GM23338 (cell line): ENCODE measurements at regions not wholly inside any gene's neighbourhood (a gene's known extent, or its start where the extent isn't known, plus 50 kb on each side); places are given as distances from the start of the nearest gene placed in this dataset.

Source experiments
- ATAC-seq: fragments of 200-7000 bp; cut with Tn5 transposase; 3 replicates; pipeline ENCODE4 v1.9.1; 2020
- DNase-seq: peaks from one replicate; pipeline ENCODE4 v3.0.0-alpha.2; 2015; ENCODE audit warnings: low spot score
- H2AFZ ChIP-seq: fragments of 200-600 bp; sonication (generic); 2 replicates; pipeline ENCODE4 v1.8.0; 2016; ENCODE audit warnings: antibody characterized with exemption, mild to moderate bottlenecking, moderate library complexity
- H3F3A ChIP-seq: fragments of 200-600 bp; sonication (generic); replicated peaks from 2 replicates; pipeline ENCODE4 v1.8.0; 2017; ENCODE audit warnings: antibody characterized with exemption, mixed run types, low read depth
- H3K27ac ChIP-seq: fragments of 200-600 bp; sonication (generic); 2 replicates; pipeline ENCODE4 v1.6.1; 2016; ENCODE audit warnings: low read depth
- H3K27me3 ChIP-seq: fragments of 200-600 bp; sonication (generic); 2 replicates; pipeline ENCODE4 v1.8.0; 2016; ENCODE audit warnings: mild to moderate bottlenecking, mixed run types, moderate library complexity; ENCODE audit not compliant: insufficient read depth
- H3K36me3 ChIP-seq: fragments of 200-600 bp; sonication (generic); 2 replicates; pipeline ENCODE4 v1.8.0; 2016; ENCODE audit warnings: mild to moderate bottlenecking; ENCODE audit not compliant: insufficient read depth
- H3K4me1 ChIP-seq: fragments of 200-600 bp; sonication (generic); 2 replicates; pipeline ENCODE4 v1.8.0; 2016; ENCODE audit warnings: mild to moderate bottlenecking, moderate library complexity; ENCODE audit not compliant: insufficient read depth
- H3K4me2 ChIP-seq: fragments of 200-600 bp; sonication (generic); 2 replicates; pipeline ENCODE4 v1.7.1; 2017; ENCODE audit warnings: mixed run types
- H3K4me3 ChIP-seq: fragments of 200-600 bp; sonication (generic); 2 replicates; pipeline ENCODE4 v1.6.1; 2016; ENCODE audit warnings: mixed run types
- H3K79me2 ChIP-seq: fragments of 200-600 bp; sonication (generic); replicated peaks from 2 replicates; pipeline ENCODE4 v1.8.0; 2017; ENCODE audit warnings: mild to moderate bottlenecking; ENCODE audit not compliant: insufficient read depth
- H3K9me2 ChIP-seq: fragments of 200-600 bp; sonication (generic); 2 replicates; pipeline ENCODE4 v1.8.0; 2017; ENCODE audit not compliant: insufficient read depth
- H4K20me1 ChIP-seq: fragments of 200-600 bp; sonication (generic); replicated peaks from 2 replicates; pipeline ENCODE4 v1.8.0; 2017; ENCODE audit warnings: mild to moderate bottlenecking; ENCODE audit not compliant: insufficient read depth
- H3K27ac Mint-ChIP-seq: 2 replicates; pipeline ENCODE4 v1.8.0; 2020; ENCODE audit warnings: inconsistent platforms, mild to moderate bottlenecking, moderate library complexity, mixed read lengths
- H3K27me3 Mint-ChIP-seq: 3 replicates; pipeline ENCODE4 v1.8.0; 2022; ENCODE audit warnings: low read depth, mild to moderate bottlenecking, moderate library complexity, mixed read lengths, inconsistent platforms; ENCODE audit not compliant: insufficient read depth, poor library complexity
- H3K36me3 Mint-ChIP-seq: 3 replicates; pipeline ENCODE4 v1.8.0; 2021; ENCODE audit warnings: low read depth, mild to moderate bottlenecking, inconsistent platforms, moderate library complexity, mixed read lengths
- H3K4me1 Mint-ChIP-seq: 3 replicates; pipeline ENCODE4 v1.8.0; 2020; ENCODE audit warnings: mild to moderate bottlenecking, inconsistent platforms, mixed read lengths
- H3K4me3 Mint-ChIP-seq: 3 replicates; pipeline ENCODE4 v1.8.0; 2021; ENCODE audit warnings: moderate library complexity, mild to moderate bottlenecking, inconsistent platforms, mixed read lengths
- H3K9me3 Mint-ChIP-seq: 3 replicates; pipeline ENCODE4 v1.8.0; 2020; ENCODE audit warnings: moderate library complexity, mild to moderate bottlenecking, inconsistent platforms, mixed read lengths
- CTCF ChIP-seq, 2 experiments: fragments of 200-600 bp in 1 of 2; sonication (generic) in 1 of 2; conservative IDR thresholded peaks; 2 replicates each; pipeline versions ENCODE4 v1.5.1 to v1.6.1; 2016 to 2017; ENCODE audit warnings: antibody characterized with exemption in 2 of 2, low read depth in 2 of 2, mild to moderate bottlenecking in 2 of 2, moderate library complexity in 1 of 2
- ETS1 ChIP-seq: IDR thresholded peaks from 2 replicates; pipeline ENCODE4 v1.6.1; 2016; ENCODE audit warnings: antibody characterized with exemption
- EZH2 ChIP-seq: fragments of 200-600 bp; sonication (generic); IDR thresholded peaks from one replicate; pipeline ENCODE4 v1.8.0; 2017; ENCODE audit warnings: antibody characterized with exemption, mild to moderate bottlenecking, low read depth; ENCODE audit not compliant: unreplicated experiment
- EZH2phosphoT487 ChIP-seq: fragments of 200-600 bp; sonication (generic); IDR thresholded peaks from one replicate; pipeline ENCODE4 v1.8.1; 2018; ENCODE audit warnings: antibody characterized with exemption; ENCODE audit not compliant: unreplicated experiment
- JUNB ChIP-seq: IDR thresholded peaks from one replicate; pipeline ENCODE4 v1.6.1; 2016; ENCODE audit warnings: antibody characterized with exemption; ENCODE audit not compliant: unreplicated experiment
- NANOG ChIP-seq: IDR thresholded peaks from 2 replicates; pipeline ENCODE4 v1.6.1; 2016; ENCODE audit warnings: antibody characterized with exemption, borderline replicate concordance
- REST ChIP-seq: IDR thresholded peaks from one replicate; pipeline ENCODE4 v1.6.1; 2018; ENCODE audit warnings: antibody characterized with exemption; ENCODE audit not compliant: unreplicated experiment
- STAT1 ChIP-seq: IDR thresholded peaks from one replicate; pipeline ENCODE4 v1.6.1; 2016; ENCODE audit warnings: antibody characterized with exemption; ENCODE audit not compliant: unreplicated experiment
- ZNF114 ChIP-seq: fragments of 250-450 bp; sonication (Bioruptor Pico); IDR thresholded peaks from 2 replicates; pipeline ENCODE4 v1.5.0; 2020; ENCODE audit warnings: mild to moderate bottlenecking, moderate library complexity
- ZNF462 ChIP-seq: fragments of 250-450 bp; sonication (Bioruptor Pico); IDR thresholded peaks from 2 replicates; pipeline ENCODE4 v1.5.0; 2020; ENCODE audit warnings: mild to moderate bottlenecking, moderate library complexity

- no peak overlapping the region for H3K27ac ChIP-seq
- no peaks in the 10 kb centered on the region for H3K27me3 ChIP-seq
- no peak overlapping the region for H3K27ac Mint-ChIP-seq
Observed at GRCh38 chr18:4843771-4844170, 353.3 kb downstream of the AKAIN1 start.

GRCh38 chr18:4842751-4843150, 354.3 kb downstream of the AKAIN1 start:
- H3K4me1 Mint-ChIP-seq, result peaks cover 11% of the 10 kb centered on the region; the same call in 2 of the 3 replicates
- Histone ChIP-seq H2AFZ (no peak overlapping the region), H3K79me2 (no peaks in the 10 kb centered on the region), H3K4me2 (no peak overlapping the region), H3K27me3 (no peaks in the 10 kb centered on the region), H4K20me1 (no peaks in the 10 kb centered on the region; the same call in 1 of the 2 replicates), H3K36me3 (no peaks in the 10 kb centered on the region), H3F3A (no peaks in the 10 kb centered on the region), H3K4me3 (no peak overlapping the region), H3K4me1 (peaks cover 3% of the 10 kb centered on the region; the same call in 1 of the 2 replicates), H3K27ac (no peak overlapping the region), H3K9me2 (peaks cover 7% of the 10 kb centered on the region; the same call in 1 of the 2 replicates)
- H3K9me3 Mint-ChIP-seq, result no peaks in the 10 kb centered on the region
- H3K36me3 Mint-ChIP-seq, result no peaks in the 10 kb centered on the region
- no peak overlapping the region for H3K27ac Mint-ChIP-seq
- no peak for ATAC-seq
- no peak for DNase-seq
- no peaks in the 10 kb centered on the region for H3K27me3 Mint-ChIP-seq
- no peak overlapping the region for H3K4me3 Mint-ChIP-seq
- TF ChIP-seq ETS1 (no peak), NANOG (no peak), CTCF (conservative IDR thresholded peaks at IDR 0.05; ENCODE audit: low read depth in 2 of 2) (no peak), STAT1 (no peak), REST (no peak), JUNB (no peak), ZNF462 (CRISPR knock-in tag) (no peak), EZH2phosphoT487 (no peak), ZNF114 (no peak)

More at GRCh38 chr18:4843771-4844170, 353.3 kb downstream of the AKAIN1 start:
- Mint-ChIP-seq H3K36me3 (no peaks in the 10 kb centered on the region), H3K4me3 (no peak overlapping the region), H3K9me3 (no peaks in the 10 kb centered on the region), H3K4me1 (peaks cover 11% of the 10 kb centered on the region; the same call in 2 of the 3 replicates), H3K27me3 (no peaks in the 10 kb centered on the region)
- H4K20me1 ChIP-seq, result no peaks in the 10 kb centered on the region; the same call in 1 of the 2 replicates
- TF ChIP-seq EZH2, result no peak
- no peaks in the 10 kb centered on the region for H3K9me2 ChIP-seq
- ATAC-seq (no peak), DNase-seq (no peak)
- no peaks in the 10 kb centered on the region for H3K79me2 ChIP-seq
- H3K4me3 ChIP-seq, result no peak overlapping the region
- H3K4me2 ChIP-seq, result no peak overlapping the region
- peak overlapping the region; percentile 80 for H2AFZ ChIP-seq
- no peaks in the 10 kb centered on the region for H3F3A ChIP-seq
- H3K4me1 ChIP-seq, result peaks cover 2% of the 10 kb centered on the region; the same call in 1 of the 2 replicates
- no peaks in the 10 kb centered on the region for H3K36me3 ChIP-seq
